Aorta (tissue), 5 donors: ENCODE measurements at regions not wholly inside any gene's neighbourhood (a gene's known extent, or its start where the extent isn't known, plus 50 kb on each side); places are given as distances from the start of the nearest gene placed in this dataset.

Experiments
- ATAC-seq: fragments of 200-7000 bp; cut with Tn5 transposase; one replicate; pipeline ENCODE4 v1.9.1; 2022; ENCODE audit warnings: moderate library complexity; ENCODE audit not compliant: low FRiP score
- DNase-seq, 2 donors: peaks; one replicate each; pipeline ENCODE4 v3.0.0-alpha.2; 2020
- H3K27ac ChIP-seq, 2 donors: one replicate each; pipeline ENCODE4 v1.5.1; 2013; ENCODE audit warnings: low read length in 2 of 2, mild to moderate bottlenecking in 2 of 2, moderate library complexity in 2 of 2, control low read depth in 1 of 2, inconsistent platforms in 1 of 2, low read depth in 1 of 2
- H3K27me3 ChIP-seq, 2 donors: one replicate each; pipeline ENCODE4 v1.6.1; 2013; ENCODE audit warnings: control low read depth in 1 of 2, low read length in 1 of 2, mild to moderate bottlenecking in 1 of 2, moderate library complexity in 1 of 2; ENCODE audit not compliant: insufficient read depth in 2 of 2, control insufficient read depth in 1 of 2
- H3K36me3 ChIP-seq, 2 donors: one replicate each; pipeline ENCODE4 v1.6.1; 2013; ENCODE audit warnings: control low read depth in 1 of 2, low read length in 1 of 2, mild to moderate bottlenecking in 1 of 2; ENCODE audit not compliant: insufficient read depth in 2 of 2, control insufficient read depth in 1 of 2
- H3K4me1 ChIP-seq, 2 donors: one replicate each; pipeline ENCODE4 v1.6.1; 2013; ENCODE audit warnings: low read length in 2 of 2, control low read depth in 1 of 2, mild to moderate bottlenecking in 1 of 2, moderate library complexity in 1 of 2; ENCODE audit not compliant: insufficient read depth in 2 of 2, control insufficient read depth in 1 of 2
- H3K4me3 ChIP-seq, 2 donors: one replicate each; pipeline ENCODE4 v1.5.1; 2013; ENCODE audit warnings: low read length in 2 of 2, control low read depth in 1 of 2, mild to moderate bottlenecking in 1 of 2
- H3K9me3 ChIP-seq: one replicate; pipeline ENCODE4 v1.6.1; 2013; ENCODE audit warnings: mild to moderate bottlenecking, low read length; ENCODE audit not compliant: control insufficient read depth
- WGBS, 2 donors: extraction: QIAGEN DNeasy Blood & Tissue Kit; methylation state at CpG; one replicate each; pipeline ENCODE4 v1.1.7; 2013; 5-methylcytosine and 5-hydroxymethylcytosine counted together
- intact Hi-C, 2 donors: fragments of 100-400 bp; cut with DNase I; formaldehyde crosslinking; loops; one replicate each; pipeline versions ENCODE4 v1.14.2 to v1.15.0; 2022
- donor health status: healthy with polysubstance abuse.
- donor health status: Bipolar disorder and iron deficiency.
- donor health status: DM: no; HTN: no; CAD: no.
- donor health status: DM: no; HTN: no; CAD: no.
- donor health status: DM: yes; HTN: yes; CAD: no.

GRCh38 chr5:68428231-68428811 is 212.8 kb downstream of the PIK3R1 start:
- H3K4me3 ChIP-seq = no peak overlapping the region
- H3K4me1 ChIP-seq = no peaks in the 10 kb centered on the region
- H3K27me3 ChIP-seq = no peaks in the 10 kb centered on the region
- DNase-seq (no peak), ATAC-seq (no peak)
- intact Hi-C loops = no loop called here
- H3K36me3 ChIP-seq = no peaks in the 10 kb centered on the region
- H3K27ac ChIP-seq = no peak overlapping the region
- H3K9me3 ChIP-seq = no peaks in the 10 kb centered on the region
- WGBS, 2 donors = 89 to 90% methylated on average over 9 of the region's 9 CpGs

GRCh38 chr5:68429510-68429909 is 214.0 kb downstream of the PIK3R1 start:
- DNase-seq = no peak
- no peak overlapping the region for H3K27ac ChIP-seq
- ATAC-seq = no peak
- 90 to 92% methylated on average over 2 of the region's 2 CpGs for whole genome bisulfite sequencing, 2 donors
- no peaks in the 10 kb centered on the region for H3K9me3 ChIP-seq
- H3K4me1 ChIP-seq = no peaks in the 10 kb centered on the region
- H3K4me3 ChIP-seq = no peak overlapping the region
- intact Hi-C loops = no loop called here
- H3K36me3 ChIP-seq = no peaks in the 10 kb centered on the region
- H3K27me3 ChIP-seq = no peaks in the 10 kb centered on the region

GRCh38 chr5:68430279-68430678 is 214.7 kb downstream of the PIK3R1 start:
- no peak overlapping the region for H3K27ac ChIP-seq
- no peak overlapping the region for H3K4me3 ChIP-seq
- no peaks in the 10 kb centered on the region for H3K9me3 ChIP-seq
- H3K27me3 ChIP-seq = no peaks in the 10 kb centered on the region
- WGBS, 2 donors = 69 to 82% methylated on average over 1 of the region's 1 CpG
- ATAC-seq = no peak
- no peak for DNase-seq
- intact Hi-C loops = loop anchor here (5.0 to 10.0 kb wide), 2 partner anchors 48 to 85 kb away; no protein-coding TSS in a partner anchor
- H3K4me1 ChIP-seq = no peaks in the 10 kb centered on the region
- no peaks in the 10 kb centered on the region for H3K36me3 ChIP-seq

GRCh38 chr5:68431186-68431585 is 215.6 kb downstream of the PIK3R1 start:
- Histone ChIP-seq H3K36me3 (no peaks in the 10 kb centered on the region), H3K27ac (no peak overlapping the region), H3K9me3 (no peaks in the 10 kb centered on the region), H3K27me3 (no peaks in the 10 kb centered on the region), H3K4me1 (no peaks in the 10 kb centered on the region), H3K4me3 (no peak overlapping the region)
- ATAC-seq = no peak
- intact Hi-C loops = loop anchor here (5.0 to 10.0 kb wide), 2 partner anchors 49 to 86 kb away; no protein-coding TSS in a partner anchor
- DNase-seq = no peak
- 99 to 100% methylated on average over 1 of the region's 1 CpG for WGBS, 2 donors

GRCh38 chr5:68431601-68432337 is 216.2 kb downstream of the PIK3R1 start:
- DNase-seq (no peak), ATAC-seq (no peak)
- H3K4me3 ChIP-seq = no peak overlapping the region
- WGBS, 2 donors = 88 to 95% methylated on average over 6 of the region's 6 CpGs
- H3K27me3 ChIP-seq = no peaks in the 10 kb centered on the region
- H3K27ac ChIP-seq = no peak overlapping the region
- H3K4me1 ChIP-seq = no peaks in the 10 kb centered on the region
- H3K36me3 ChIP-seq = no peaks in the 10 kb centered on the region
- intact Hi-C loops = loop anchor here (5.0 to 10.0 kb wide), 2 partner anchors 49 to 87 kb away; no protein-coding TSS in a partner anchor
- no peaks in the 10 kb centered on the region for H3K9me3 ChIP-seq

GRCh38 chr5:68432682-68433081 is 217.1 kb downstream of the PIK3R1 start:
- Histone ChIP-seq H3K27ac (no peak overlapping the region), H3K4me1 (no peaks in the 10 kb centered on the region), H3K27me3 (no peaks in the 10 kb centered on the region), H3K36me3 (no peaks in the 10 kb centered on the region), H3K4me3 (no peak overlapping the region), H3K9me3 (no peaks in the 10 kb centered on the region)
- WGBS, 2 donors = 95 to 98% methylated on average over 7 of the region's 7 CpGs
- ATAC-seq = no peak
- no peak for DNase-seq
- intact Hi-C loops = loop anchor here (5.0 to 10.0 kb wide), 2 partner anchors 50 to 88 kb away; no protein-coding TSS in a partner anchor

GRCh38 chr5:68433526-68433922 is 218.0 kb downstream of the PIK3R1 start:
- DNase-seq (no peak), ATAC-seq (no peak)
- intact Hi-C loops = loop anchor here (5.0 to 10.0 kb wide), 2 partner anchors 51 to 89 kb away; no protein-coding TSS in a partner anchor
- Histone ChIP-seq H3K9me3 (no peaks in the 10 kb centered on the region), H3K27me3 (no peaks in the 10 kb centered on the region), H3K36me3 (no peaks in the 10 kb centered on the region), H3K4me1 (no peaks in the 10 kb centered on the region), H3K27ac (peak overlapping the region in 1 of 2 donors; percentile 60), H3K4me3 (no peak overlapping the region)
- 96 to 97% methylated on average over 3 of the region's 3 CpGs for WGBS, 2 donors

- intact Hi-C loops = loop anchor here (5.0 to 10.0 kb wide), 2 partner anchors 52 to 89 kb away; no protein-coding TSS in a partner anchor
- 26 to 36% methylated on average over 27 of the region's 27 CpGs for WGBS, 2 donors
These were observed 218.6 kb downstream of the PIK3R1 start for GRCh38 chr5:68433923-68434879.

More at GRCh38 chr5:68433923-68434879, 218.6 kb downstream of the PIK3R1 start:
- H3K4me1 ChIP-seq = no peaks in the 10 kb centered on the region
- no peaks in the 10 kb centered on the region for H3K36me3 ChIP-seq
- no peaks in the 10 kb centered on the region for H3K9me3 ChIP-seq
- peak; percentile 92 for ATAC-seq
- DNase-seq = peak; percentile 93 to 94
- H3K27me3 ChIP-seq = no peaks in the 10 kb centered on the region
- H3K27ac ChIP-seq = peak overlapping the region in 1 of 2 donors; percentile 95
- H3K4me3 ChIP-seq = no peak overlapping the region
